Upper lobe of left lung (tissue), 6 donors: ENCODE measurements at regions not wholly inside any gene's neighbourhood (a gene's known extent, or its start where the extent isn't known, plus 50 kb on each side); places are given as distances from the start of the nearest gene placed in this dataset.
"Not testable (repeated sequence)": the region's sequence is repeated elsewhere in the genome, so short reads cannot be mapped to it uniquely, and the experiment has no call there.

Experiments used
- ATAC-seq, 2 donors: fragments of 200-7000 bp; cut with Tn5 transposase; one replicate each; pipeline ENCODE4 v1.9.1; 2022; ENCODE audit warnings: mild to moderate bottlenecking in 2 of 2, moderate library complexity in 2 of 2; ENCODE audit not compliant: low FRiP score in 2 of 2
- DNase-seq, 2 donors: peaks; one replicate each; pipeline ENCODE4 v3.0.0-alpha.2; 2019 to 2020
- H3K27ac ChIP-seq, 4 donors: fragments of 200-600 bp; sonication (generic); one replicate each; pipeline ENCODE4 v1.5.1; 2016 to 2019
- H3K27me3 ChIP-seq, 4 donors: fragments of 200-600 bp; sonication (generic); one replicate each; pipeline ENCODE4 v1.5.1; 2017 to 2019
- H3K36me3 ChIP-seq, 4 donors: fragments of 200-600 bp; sonication (generic); one replicate each; pipeline ENCODE4 v1.5.1; 2016 to 2019
- H3K4me1 ChIP-seq, 4 donors: fragments of 200-600 bp; sonication (generic); one replicate each; pipeline ENCODE4 v1.5.1; 2018 to 2019
- H3K4me3 ChIP-seq, 4 donors: fragments of 200-600 bp; sonication (generic); one replicate each; pipeline ENCODE4 v1.5.1; 2017 to 2019; ENCODE audit warnings: mild to moderate bottlenecking in 2 of 4, moderate library complexity in 1 of 4
- H3K9me3 ChIP-seq, 4 donors: fragments of 200-600 bp; sonication (generic); one replicate each; pipeline ENCODE4 v1.5.1; 2018 to 2019
- EP300 ChIP-seq, 4 donors: sonication (generic); formaldehyde crosslinking; IDR thresholded peaks; one replicate each; pipeline ENCODE4 v1.5.1; 2017; ENCODE audit warnings: antibody characterized with exemption in 4 of 4, control low read depth in 2 of 4
- POLR2A ChIP-seq, 4 donors: fragments of 450-650 bp; IDR thresholded peaks; one replicate each; pipeline ENCODE4 v1.5.1; 2016 to 2017; ENCODE audit warnings: antibody characterized with exemption in 4 of 4, mild to moderate bottlenecking in 2 of 4
- POLR2AphosphoS5 ChIP-seq, 2 donors: sonication (generic); formaldehyde crosslinking; IDR thresholded peaks; one replicate each; pipeline ENCODE4 v1.5.1; 2017; ENCODE audit warnings: antibody characterized with exemption in 2 of 2
- WGBS, 2 donors: methylation state at CpG; one replicate each; pipeline ENCODE4 v1.1.5; 2017 to 2018; 5-methylcytosine and 5-hydroxymethylcytosine counted together
- TF ChIP-seq, protein P1 (sequence below), 6 experiments: fragments of 450-650 bp in 4 of 6; fragments of 200-600 bp in 2 of 6; sonication (generic) in 2 of 6; IDR thresholded peaks; one replicate each; pipeline ENCODE4 v1.5.1; 2016 to 2019; ENCODE audit warnings: antibody characterized with exemption in 6 of 6
- donor health status: DM: no; HTN: no; CAD: no; lungs with moderate emphysema.
- donor health status: DM: no; HTN: yes; CAD: no; lungs with severe emphysema.

DNA sequence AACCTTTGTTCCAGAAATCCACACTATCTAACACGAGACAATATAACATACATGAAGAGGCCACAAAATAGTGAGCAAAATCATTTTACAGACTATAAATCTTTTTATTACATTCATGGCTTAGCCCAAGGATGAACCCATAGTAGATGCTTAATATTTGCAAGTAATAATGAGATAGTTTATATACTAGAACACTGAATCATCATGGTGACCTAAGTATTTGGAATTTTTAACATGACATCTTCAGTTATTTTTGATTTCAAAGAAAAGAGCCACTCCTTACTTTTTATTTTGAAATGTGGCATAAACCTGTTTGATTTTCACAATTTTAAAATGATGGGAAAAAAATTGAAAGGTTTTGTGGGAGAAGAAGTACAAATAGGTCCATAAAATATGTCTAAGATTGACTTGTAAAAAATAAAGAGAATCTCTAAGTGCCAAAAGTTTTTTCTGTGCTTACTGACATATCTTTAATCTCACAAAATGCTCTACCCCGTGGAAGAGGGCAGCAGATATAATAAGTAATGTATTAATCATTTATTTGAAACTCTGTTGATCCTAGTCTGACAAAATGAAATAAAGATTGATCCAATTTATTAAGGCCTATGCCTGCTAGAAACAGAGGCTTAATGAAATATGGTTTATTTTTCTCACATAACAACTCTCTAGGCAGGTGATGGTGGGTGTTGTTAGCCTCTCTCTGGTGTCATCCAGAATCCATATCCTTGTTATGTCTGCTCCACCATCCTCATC, 224.5 kb upstream of the CENPE start:
- Histone ChIP-seq H3K27ac (no peak overlapping the region), H3K4me3 (no peak overlapping the region), H3K36me3 (no peaks in the 10 kb centered on the region), H3K27me3 (no peaks in the 10 kb centered on the region), H3K9me3 (no peaks in the 10 kb centered on the region), H3K4me1 (peaks cover 0 to 5% (median 0%) of the 10 kb centered on the region in 4 donors)
- WGBS, 2 donors, result 59 to 66% methylated on average over 2 of the region's 2 CpGs
- TF ChIP-seq POLR2A (IDR thresholded peaks at IDR 0.05), result no peak
- no peak for TF ChIP-seq EP300 (IDR thresholded peaks at IDR 0.05)
- TF ChIP-seq, protein P1, sequence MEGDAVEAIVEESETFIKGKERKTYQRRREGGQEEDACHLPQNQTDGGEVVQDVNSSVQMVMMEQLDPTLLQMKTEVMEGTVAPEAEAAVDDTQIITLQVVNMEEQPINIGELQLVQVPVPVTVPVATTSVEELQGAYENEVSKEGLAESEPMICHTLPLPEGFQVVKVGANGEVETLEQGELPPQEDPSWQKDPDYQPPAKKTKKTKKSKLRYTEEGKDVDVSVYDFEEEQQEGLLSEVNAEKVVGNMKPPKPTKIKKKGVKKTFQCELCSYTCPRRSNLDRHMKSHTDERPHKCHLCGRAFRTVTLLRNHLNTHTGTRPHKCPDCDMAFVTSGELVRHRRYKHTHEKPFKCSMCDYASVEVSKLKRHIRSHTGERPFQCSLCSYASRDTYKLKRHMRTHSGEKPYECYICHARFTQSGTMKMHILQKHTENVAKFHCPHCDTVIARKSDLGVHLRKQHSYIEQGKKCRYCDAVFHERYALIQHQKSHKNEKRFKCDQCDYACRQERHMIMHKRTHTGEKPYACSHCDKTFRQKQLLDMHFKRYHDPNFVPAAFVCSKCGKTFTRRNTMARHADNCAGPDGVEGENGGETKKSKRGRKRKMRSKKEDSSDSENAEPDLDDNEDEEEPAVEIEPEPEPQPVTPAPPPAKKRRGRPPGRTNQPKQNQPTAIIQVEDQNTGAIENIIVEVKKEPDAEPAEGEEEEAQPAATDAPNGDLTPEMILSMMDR (IDR thresholded peaks at IDR 0.05), result no peak
- TF ChIP-seq POLR2AphosphoS5 (IDR thresholded peaks at IDR 0.05), result no peak
- no peak for ATAC-seq
- DNase-seq, result no peak

DNA sequence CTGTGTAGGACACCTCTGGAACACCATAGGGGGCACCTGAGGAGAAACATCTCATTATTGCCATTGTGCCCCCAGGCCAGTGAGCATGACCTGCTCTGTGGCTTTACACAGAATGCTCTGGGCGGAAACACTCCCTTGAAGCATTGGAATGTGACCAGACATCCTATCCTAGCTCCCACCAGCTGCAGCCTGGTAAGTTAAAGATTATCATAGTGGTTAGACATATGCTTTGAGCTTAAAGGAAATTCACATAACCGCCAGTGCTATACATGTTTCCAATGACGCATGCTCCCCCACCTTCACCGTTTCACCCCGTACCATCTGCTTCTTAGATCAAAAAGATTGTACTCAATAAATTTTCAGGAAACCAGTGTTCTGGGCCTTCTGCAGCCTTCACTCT, 217.7 kb upstream of the CENPE start:
- no peak for ATAC-seq
- TF ChIP-seq POLR2AphosphoS5 (IDR thresholded peaks at IDR 0.05), result no peak
- TF ChIP-seq POLR2A (IDR thresholded peaks at IDR 0.05), result no peak
- TF ChIP-seq EP300 (IDR thresholded peaks at IDR 0.05), result no peak
- TF ChIP-seq, protein P1 (IDR thresholded peaks at IDR 0.05), result no peak
- DNase-seq, result no peak
- no peaks in the 10 kb centered on the region for H3K27me3 ChIP-seq
- no peaks in the 10 kb centered on the region for H3K36me3 ChIP-seq
- no peak overlapping the region for H3K27ac ChIP-seq
- 91 to 94% methylated on average over 4 to 5 of the region's 5 CpGs for WGBS, 2 donors
- H3K9me3 ChIP-seq, result no peaks in the 10 kb centered on the region
- no peak overlapping the region for H3K4me3 ChIP-seq
- H3K4me1 ChIP-seq, result no peaks in the 10 kb centered on the region

DNA sequence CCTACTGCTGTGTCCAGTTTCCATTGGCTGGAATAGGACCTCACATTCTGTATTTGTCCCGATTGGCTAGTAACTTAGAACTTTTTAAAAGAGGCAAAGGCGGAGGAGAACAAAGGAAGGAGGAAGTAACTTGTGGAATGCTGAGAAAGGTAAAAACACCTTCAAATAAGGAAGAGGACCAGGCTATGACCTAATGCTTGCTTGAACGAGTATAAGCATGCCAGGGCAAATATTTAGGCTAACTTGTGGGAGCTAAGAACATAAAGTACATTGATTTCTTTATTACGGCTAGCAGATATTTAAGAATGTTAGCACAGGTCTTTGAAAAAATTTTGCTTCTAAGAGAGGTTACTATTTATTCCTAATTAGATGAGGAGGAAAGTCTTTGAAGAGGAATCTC, 214.5 kb upstream of the CENPE start:
- H3K27me3 ChIP-seq, DNase-seq, H3K9me3 ChIP-seq, H3K27ac ChIP-seq, H3K4me3 ChIP-seq, H3K36me3 ChIP-seq, H3K4me1 ChIP-seq, ATAC-seq: not testable (repeated sequence)
- WGBS, 2 donors, result 59 to 62% methylated on average over 4 of the region's 4 CpGs

DNA sequence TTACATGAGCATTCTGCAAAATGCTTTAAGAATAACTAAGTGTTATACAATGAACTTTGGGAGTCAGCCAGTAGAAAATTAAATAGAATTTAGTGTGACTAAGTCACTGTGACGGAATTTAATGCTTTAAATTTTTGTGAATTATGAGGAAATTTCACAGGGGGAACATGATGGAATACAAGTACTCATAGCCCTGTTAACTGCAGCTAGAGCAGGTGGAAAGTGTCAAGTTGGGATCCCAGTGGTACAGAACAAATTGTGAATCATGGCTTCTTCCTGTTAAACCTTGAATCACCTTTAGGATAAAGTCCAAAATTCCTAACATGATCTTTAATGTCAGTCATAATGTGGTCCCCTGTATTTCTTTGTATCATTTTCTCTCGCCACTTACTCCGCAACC, 212.2 kb upstream of the CENPE start:
- Histone ChIP-seq H3K27me3 (no peaks in the 10 kb centered on the region), H3K9me3 (no peaks in the 10 kb centered on the region), H3K36me3 (no peaks in the 10 kb centered on the region), H3K4me1 (no peaks in the 10 kb centered on the region), H3K4me3 (no peak overlapping the region), H3K27ac (no peak overlapping the region)
- WGBS, 2 donors, result 77 to 81% methylated on average over 3 of the region's 3 CpGs
- ATAC-seq (no peak), DNase-seq (no peak)
- no peak for TF ChIP-seq POLR2A (IDR thresholded peaks at IDR 0.05)
- no peak for TF ChIP-seq EP300 (IDR thresholded peaks at IDR 0.05)
- TF ChIP-seq, protein P1 (IDR thresholded peaks at IDR 0.05), result no peak
- no peak for TF ChIP-seq POLR2AphosphoS5 (IDR thresholded peaks at IDR 0.05)

DNA sequence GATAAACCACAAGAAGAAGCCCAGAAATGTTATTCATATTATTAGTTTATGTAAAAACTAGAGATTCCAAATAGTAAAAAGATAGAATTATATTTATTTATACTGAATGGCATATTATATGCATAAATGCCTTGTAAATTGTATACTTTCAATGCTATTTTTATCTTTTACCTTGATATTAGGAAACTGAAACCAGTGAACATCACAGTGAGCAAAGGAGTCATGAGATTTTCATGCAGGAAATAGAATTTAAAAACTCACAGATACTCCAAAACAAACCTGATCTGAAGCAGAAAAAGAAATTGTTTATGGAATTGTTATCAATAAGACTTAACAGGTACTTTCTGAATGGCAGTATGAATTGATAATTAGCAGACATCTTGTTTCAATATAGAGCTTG, 207.3 kb upstream of the CENPE start:
- no peaks in the 10 kb centered on the region for H3K36me3 ChIP-seq
- no peak overlapping the region for H3K27ac ChIP-seq
- ATAC-seq (no peak), DNase-seq (no peak)
- H3K9me3 ChIP-seq, result no peaks in the 10 kb centered on the region
- no peak overlapping the region for H3K4me3 ChIP-seq
- H3K27me3 ChIP-seq, result no peaks in the 10 kb centered on the region
- no peaks in the 10 kb centered on the region for H3K4me1 ChIP-seq
- TF ChIP-seq, protein P1 (IDR thresholded peaks at IDR 0.05), result no peak
- TF ChIP-seq POLR2A (IDR thresholded peaks at IDR 0.05), result no peak
- TF ChIP-seq POLR2AphosphoS5 (IDR thresholded peaks at IDR 0.05), result no peak
- no peak for TF ChIP-seq EP300 (IDR thresholded peaks at IDR 0.05)
